ENCODE measurements at regions not wholly inside any gene's neighbourhood (a gene's known extent, or its start where the extent isn't known, plus 50 kb on each side); places are given as distances from the start of the nearest gene placed in this dataset.

DNA sequence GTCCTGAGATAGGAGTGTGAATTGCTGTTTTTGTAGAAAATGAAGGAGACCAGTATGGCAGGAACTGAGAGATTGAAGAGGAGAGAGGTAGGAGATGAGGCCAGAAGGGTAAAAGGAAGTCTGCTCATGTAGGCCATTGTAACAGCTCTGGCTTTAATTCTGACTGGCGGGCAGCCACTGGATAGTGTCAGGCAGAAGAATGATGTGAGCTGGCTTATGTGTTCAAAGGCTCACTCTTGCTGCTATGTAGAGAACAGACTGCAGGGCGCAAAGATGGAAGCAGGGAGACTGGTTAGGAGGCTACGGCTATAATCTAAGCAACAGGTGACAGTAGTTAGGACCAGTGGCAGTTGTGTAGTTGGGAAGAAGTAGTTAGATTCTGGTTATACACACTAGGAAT lies 160.2 kb upstream of the FGF13 start:
- TF ChIP-seq CTCF (IDR thresholded peaks at IDR 0.05) (no peak), EZH2phosphoT487 (IDR thresholded peaks at IDR 0.05) (no peak), EZH2 (IDR thresholded peaks at IDR 0.05) (no peak)
